ENCODE measurements at regions not wholly inside any gene's neighbourhood (a gene's known extent, or its start where the extent isn't known, plus 50 kb on each side); places are given as distances from the start of the nearest gene placed in this dataset.

- DNase-seq (ENCODE audit: insufficient read length, low spot score) (no peak), FAIRE-seq (no peak)
- TF ChIP-seq CTCF (IDR thresholded peaks at IDR 0.05; ENCODE audit: insufficient read depth, missing control alignments) = no peak
Observed at GRCh38 chr4:116796022-116796421, 289.4 kb downstream of the TRAM1L1 start.

- FAIRE-seq = no peak
- TF ChIP-seq CTCF (IDR thresholded peaks at IDR 0.05; ENCODE audit: insufficient read depth, missing control alignments) = no peak
- DNase-seq (ENCODE audit: insufficient read length, low spot score) = no peak
Observed at GRCh38 chr4:116788723-116789122, 296.7 kb downstream of the TRAM1L1 start.

- FAIRE-seq = no peak
Observed at GRCh38 chr4:116755051-116755450, 330.3 kb downstream of the TRAM1L1 start.

DNA sequence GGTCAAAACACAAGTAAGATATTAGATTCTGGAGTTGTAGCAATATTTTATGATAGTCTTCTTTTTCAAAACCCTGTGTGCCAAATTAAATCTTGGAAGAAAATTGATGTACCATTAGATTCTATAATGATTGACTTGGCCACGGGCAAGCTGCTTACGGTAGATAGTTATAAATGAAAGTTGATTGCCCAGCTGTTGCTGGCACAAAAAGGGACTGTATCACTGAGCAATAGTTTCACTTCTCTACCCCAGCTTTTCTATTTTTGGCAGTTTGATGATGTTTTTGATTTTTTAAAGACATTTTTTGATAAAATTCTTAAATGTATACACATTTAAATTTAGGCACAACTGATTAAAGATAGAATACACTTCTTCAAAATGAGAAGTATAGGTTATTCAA is 333.3 kb downstream of the TRAM1L1 start:
- FAIRE-seq = no peak
- DNase-seq (ENCODE audit: insufficient read length, low spot score) = no peak
- TF ChIP-seq CTCF (IDR thresholded peaks at IDR 0.05; ENCODE audit: insufficient read depth, missing control alignments) = no peak

More at GRCh38 chr4:116755051-116755450, 330.3 kb downstream of the TRAM1L1 start:
- no peak for TF ChIP-seq CTCF (IDR thresholded peaks at IDR 0.05; ENCODE audit: insufficient read depth, missing control alignments)
- DNase-seq (ENCODE audit: insufficient read length, low spot score) = no peak

DNA sequence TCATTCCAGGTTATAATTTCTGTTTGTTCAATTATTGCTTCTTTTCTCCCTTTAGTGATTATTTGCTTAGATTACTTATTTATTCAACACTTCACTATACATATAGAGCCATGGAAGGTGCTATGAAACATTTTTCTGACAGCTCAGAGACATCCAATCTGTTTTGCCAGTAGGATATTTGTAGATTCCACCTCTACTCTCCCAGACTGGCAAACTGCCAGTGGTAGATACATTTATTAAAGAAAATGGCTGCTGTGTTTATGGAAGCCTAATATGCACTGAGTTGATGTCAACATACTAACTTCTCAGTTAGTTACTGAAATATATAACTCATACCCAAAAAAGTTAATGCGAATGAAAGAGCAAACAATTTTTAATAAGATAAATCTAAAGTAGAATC is 348.6 kb downstream of the TRAM1L1 start:
- TF ChIP-seq CTCF (IDR thresholded peaks at IDR 0.05; ENCODE audit: insufficient read depth, missing control alignments) = no peak
- FAIRE-seq (no peak), DNase-seq (ENCODE audit: insufficient read length, low spot score) (no peak)

GRCh38 chr4:116734178-116734577 is 351.2 kb downstream of the TRAM1L1 start:
- no peak for DNase-seq (ENCODE audit: insufficient read length, low spot score)
- TF ChIP-seq CTCF (IDR thresholded peaks at IDR 0.05; ENCODE audit: insufficient read depth, missing control alignments) = no peak
- peak; percentile 51 for FAIRE-seq

- DNase-seq (ENCODE audit: insufficient read length, low spot score) (no peak), FAIRE-seq (no peak)
- TF ChIP-seq CTCF (IDR thresholded peaks at IDR 0.05; ENCODE audit: insufficient read depth, missing control alignments) = no peak
Observed at GRCh38 chr4:116733370-116733769, 352.0 kb downstream of the TRAM1L1 start.
